Esophagus squamous epithelium (tissue), 5 donors: ENCODE measurements at regions not wholly inside any gene's neighbourhood (a gene's known extent, or its start where the extent isn't known, plus 50 kb on each side); places are given as distances from the start of the nearest gene placed in this dataset.
A peak's percentile ranks its signal among the peaks of the same experiment; 100 is the strongest.

Experiments used
- DNase-seq: peaks from one replicate; lab custom pipeline; 2025; lab: John Stamatoyannopoulos, UW
- H3K27ac ChIP-seq, 4 donors: fragments of 200-600 bp; sonication (generic); one replicate each; pipeline ENCODE4 v1.5.1; 2016 to 2019; ENCODE audit warnings: mild to moderate bottlenecking in 1 of 4
- H3K27me3 ChIP-seq, 4 donors: fragments of 200-600 bp; sonication (generic); 1 replicate in 3 of 4; 2 replicates in 1 of 4; pipeline versions ENCODE4 v1.5.1 to v1.6.0; 2017 to 2021; ENCODE audit warnings: antibody characterized with exemption in 1 of 4
- H3K36me3 ChIP-seq, 3 donors: fragments of 200-600 bp; sonication (generic); one replicate each; pipeline ENCODE4 v1.5.1; 2016 to 2019
- H3K4me1 ChIP-seq, 3 donors: fragments of 200-600 bp; sonication (generic); one replicate each; pipeline ENCODE4 v1.5.1; 2017 to 2019
- H3K4me3 ChIP-seq, 4 donors: fragments of 200-600 bp; sonication (generic); 1 replicate in 3 of 4; 2 replicates in 1 of 4; pipeline ENCODE4 v1.5.1; 2016 to 2019; ENCODE audit warnings: mild to moderate bottlenecking in 2 of 4, moderate library complexity in 1 of 4
- H3K9me3 ChIP-seq, 3 donors: fragments of 200-600 bp; sonication (generic); one replicate each; pipeline ENCODE4 v1.5.1; 2016 to 2019
- CTCF ChIP-seq, 6 experiments: fragments of 450-650 bp in 4 of 6; fragments of 200-600 bp in 2 of 6; sonication (generic) in 2 of 6; IDR thresholded peaks; one replicate each; pipeline ENCODE4 v1.5.1; 2016 to 2019; ENCODE audit warnings: antibody characterized with exemption in 6 of 6, mild to moderate bottlenecking in 4 of 6, moderate library complexity in 4 of 6
- POLR2A ChIP-seq, 4 donors: fragments of 450-650 bp; IDR thresholded peaks; one replicate each; pipeline ENCODE4 v1.6.1; 2017; ENCODE audit warnings: antibody characterized with exemption in 4 of 4, mild to moderate bottlenecking in 4 of 4, moderate library complexity in 3 of 4
- WGBS, 2 donors: methylation state at CpG; one replicate each; pipeline ENCODE4 v1.1.5; 2018; 5-methylcytosine and 5-hydroxymethylcytosine counted together
- intact Hi-C: fragments of 100-400 bp; cut with DNase I; formaldehyde crosslinking; loops from one replicate; pipeline ENCODE4 v1.15.0; 2022
- donor health status: DM: yes; HTN: yes; CAD: no.

- intact Hi-C loops: no loop called here
- TF ChIP-seq POLR2A (IDR thresholded peaks at IDR 0.05) (no peak), CTCF (IDR thresholded peaks at IDR 0.05) (no peak)
- no peaks in the 10 kb centered on the region for H3K27me3 ChIP-seq
- no peak for DNase-seq
- peaks cover 0 to 14% (median 0%) of the 10 kb centered on the region in 3 donors for H3K4me1 ChIP-seq
- no peak overlapping the region for H3K27ac ChIP-seq
- H3K4me3 ChIP-seq: no peak overlapping the region
- H3K9me3 ChIP-seq: no peaks in the 10 kb centered on the region
- H3K36me3 ChIP-seq: no peaks in the 10 kb centered on the region
- 72 to 74% methylated on average over 3 to 6 of the region's 6 CpGs for WGBS, 2 donors
These were observed 65.3 kb upstream of the ZNF280D start for GRCh38 chr15:56798639-56799038.

- no peak for DNase-seq
- Histone ChIP-seq H3K27ac (no peak overlapping the region), H3K36me3 (no peaks in the 10 kb centered on the region), H3K27me3 (no peaks in the 10 kb centered on the region), H3K4me3 (no peak overlapping the region), H3K9me3 (peaks cover 0 to 2% (median 0%) of the 10 kb centered on the region in 3 donors), H3K4me1 (peaks cover 0 to 14% (median 0%) of the 10 kb centered on the region in 3 donors)
- intact Hi-C loops: no loop called here
- TF ChIP-seq CTCF (IDR thresholded peaks at IDR 0.05) (no peak), POLR2A (IDR thresholded peaks at IDR 0.05) (no peak)
- WGBS, 2 donors: 19 to 23% methylated on average over 1 of the region's 1 CpG
These were observed 64.5 kb upstream of the ZNF280D start for GRCh38 chr15:56797720-56798275.

GRCh38 chr15:56795502-56795901 is 62.2 kb upstream of the ZNF280D start:
- no peaks in the 10 kb centered on the region for H3K27me3 ChIP-seq
- no peaks in the 10 kb centered on the region for H3K36me3 ChIP-seq
- no peak for DNase-seq
- no peak for TF ChIP-seq POLR2A (IDR thresholded peaks at IDR 0.05)
- TF ChIP-seq CTCF (IDR thresholded peaks at IDR 0.05): no peak
- peak overlapping the region in 2 of 4 donors; percentile 45 to 57 for H3K27ac ChIP-seq
- peak overlapping the region in 1 of 4 donors; percentile 8 for H3K4me3 ChIP-seq
- peaks cover 0 to 14% (median 0%) of the 10 kb centered on the region in 3 donors for H3K4me1 ChIP-seq
- intact Hi-C loops: no loop called here
- peaks cover 0 to 12% (median 0%) of the 10 kb centered on the region in 3 donors for H3K9me3 ChIP-seq
- WGBS, 2 donors: 60 to 62% methylated on average over 2 to 4 of the region's 4 CpGs

GRCh38 chr15:56794553-56795329 is 61.4 kb upstream of the ZNF280D start:
- WGBS, 2 donors: 54 to 71% methylated on average over 5 of the region's 5 CpGs
- no peak for TF ChIP-seq CTCF (IDR thresholded peaks at IDR 0.05)
- TF ChIP-seq POLR2A (IDR thresholded peaks at IDR 0.05): no peak
- intact Hi-C loops: no loop called here

GRCh38 chr15:56794165-56794552 is 60.9 kb upstream of the ZNF280D start:
- Histone ChIP-seq H3K27ac (peak overlapping the region in 1 of 4 donors; percentile 45), H3K4me3 (no peak overlapping the region), H3K9me3 (peaks cover 0 to 12% (median 0%) of the 10 kb centered on the region in 3 donors), H3K36me3 (no peaks in the 10 kb centered on the region), H3K27me3 (no peaks in the 10 kb centered on the region), H3K4me1 (peaks cover 0 to 14% (median 0%) of the 10 kb centered on the region in 3 donors)
- TF ChIP-seq POLR2A (IDR thresholded peaks at IDR 0.05) (no peak), CTCF (IDR thresholded peaks at IDR 0.05) (no peak)
- intact Hi-C loops: no loop called here
- no peak for DNase-seq
- WGBS, 2 donors: 38 to 50% methylated on average over 1 of the region's 1 CpG

More at GRCh38 chr15:56794553-56795329, 61.4 kb upstream of the ZNF280D start:
- H3K4me3 ChIP-seq: no peak overlapping the region
- no peaks in the 10 kb centered on the region for H3K36me3 ChIP-seq
- H3K4me1 ChIP-seq: peaks cover 0 to 14% (median 0%) of the 10 kb centered on the region in 3 donors
- H3K27ac ChIP-seq: peak overlapping the region in 3 of 4 donors; percentile 35 to 57 (median 45)
- no peak for DNase-seq
- H3K9me3 ChIP-seq: peaks cover 0 to 12% (median 0%) of the 10 kb centered on the region in 3 donors
- H3K27me3 ChIP-seq: no peaks in the 10 kb centered on the region
